HS-5 (cell line): ENCODE measurements at regions not wholly inside any gene's neighbourhood (a gene's known extent, or its start where the extent isn't known, plus 50 kb on each side); places are given as distances from the start of the nearest gene placed in this dataset.
"Not testable (repeated sequence)": the region's sequence is repeated elsewhere in the genome, so short reads cannot be mapped to it uniquely, and the experiment has no call there.

ENCODE experiments used
- DNase-seq: peaks from one replicate; pipeline ENCODE4 v3.0.0-alpha.2; 2012; ENCODE audit warnings: low read depth

GRCh38 chr9:89674667-89675057 lies 69.8 kb downstream of the GADD45G start:
- DNase-seq: no peak

GRCh38 chr9:89675058-89675742 lies 70.4 kb downstream of the GADD45G start:
- no peak for DNase-seq

DNA sequence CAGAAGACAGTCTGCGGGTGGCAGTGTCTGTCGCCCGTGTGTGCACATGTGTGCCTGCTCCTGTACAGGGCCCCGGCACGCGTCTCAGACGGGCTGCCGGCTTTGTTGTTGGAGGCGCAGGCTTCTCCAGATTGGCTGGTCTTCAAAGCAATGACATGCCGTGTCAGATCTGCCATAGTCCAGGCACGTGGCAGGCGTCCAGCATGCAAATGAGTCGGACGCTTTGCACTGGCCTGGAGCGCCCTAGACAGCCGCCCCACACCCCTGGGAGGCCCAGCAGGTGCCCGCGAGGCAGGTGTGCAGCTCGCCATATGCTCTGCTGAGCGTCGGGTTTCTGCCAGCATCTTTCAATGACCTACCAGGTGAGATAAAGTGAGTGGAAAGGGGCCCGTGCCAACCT lies 71.5 kb downstream of the GADD45G start:
- DNase-seq: no peak

GRCh38 chr9:89677702-89678395 lies 73.0 kb downstream of the GADD45G start:
- no peak for DNase-seq

- no peak for DNase-seq
Measured at GRCh38 chr9:89678396-89679015, 73.7 kb downstream of the GADD45G start.

DNA sequence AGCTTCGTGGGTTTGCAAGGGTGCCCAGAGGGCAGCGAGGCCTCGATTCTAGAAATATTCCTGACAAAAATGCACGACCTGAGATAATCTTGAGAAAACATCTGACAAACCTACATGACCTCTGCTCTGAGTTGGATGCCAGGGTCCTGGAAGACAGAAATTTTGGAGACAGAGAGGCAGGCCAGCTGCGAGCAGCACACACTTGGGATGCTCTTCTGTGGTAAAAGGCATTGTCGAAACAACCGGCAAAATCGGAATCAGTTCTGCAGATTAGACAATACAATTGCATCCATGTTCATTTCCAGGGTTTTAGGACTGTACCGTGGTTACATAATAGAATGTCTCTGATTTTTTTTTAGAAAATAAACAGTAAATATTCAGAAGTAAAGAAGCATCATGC lies 74.2 kb downstream of the GADD45G start:
- no peak for DNase-seq

- DNase-seq: no peak
Measured at GRCh38 chr9:89679581-89679980, 74.8 kb downstream of the GADD45G start.

- no peak for DNase-seq
Measured at GRCh38 chr9:89680547-89681467, 76.0 kb downstream of the GADD45G start.

- not testable (repeated sequence) for DNase-seq
Measured at GRCh38 chr9:89681468-89681859, 76.7 kb downstream of the GADD45G start.

GRCh38 chr9:89683626-89684025 lies 78.8 kb downstream of the GADD45G start:
- no peak for DNase-seq

DNA sequence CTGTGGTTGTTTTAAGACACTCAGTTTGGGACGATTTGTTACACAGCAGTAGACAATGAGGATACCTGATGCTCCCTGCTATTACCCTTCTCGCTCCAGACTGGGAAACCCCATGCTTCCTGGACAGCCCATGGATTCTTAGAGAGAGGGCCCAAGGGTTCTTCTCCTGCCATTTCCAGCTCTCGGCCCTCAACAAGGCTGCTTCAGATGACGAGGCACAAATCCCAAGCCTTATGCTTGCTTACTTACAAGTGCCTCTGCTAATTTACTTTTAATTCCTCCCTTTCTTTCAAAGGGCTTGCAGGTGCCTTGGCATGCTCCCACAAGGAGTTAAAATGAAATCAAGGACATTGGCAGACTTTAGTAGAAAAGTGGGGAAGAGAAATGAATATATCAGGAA lies 79.4 kb downstream of the GADD45G start:
- DNase-seq: no peak

- no peak for DNase-seq
Measured at GRCh38 chr9:89684912-89685636, 80.3 kb downstream of the GADD45G start.

DNA sequence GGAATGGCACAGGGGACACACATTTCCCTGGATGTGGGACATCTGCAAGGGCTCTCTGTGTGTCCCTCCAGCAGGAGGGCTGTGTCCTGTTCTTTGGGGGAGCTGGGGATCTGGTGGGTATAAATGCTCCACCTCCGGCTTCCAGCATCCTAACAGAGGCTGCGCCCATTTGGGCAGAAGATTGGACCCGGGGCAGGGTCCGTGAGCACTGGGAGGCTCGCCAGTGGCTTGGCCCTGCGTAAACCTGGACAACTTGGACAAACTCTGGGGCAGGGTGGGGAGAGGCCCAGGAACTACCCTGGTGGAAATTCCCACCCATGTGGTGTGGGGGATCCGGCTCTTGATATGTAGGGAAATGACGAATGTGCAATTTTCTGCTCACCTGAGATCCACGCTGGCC lies 80.9 kb downstream of the GADD45G start:
- DNase-seq: no peak

DNA sequence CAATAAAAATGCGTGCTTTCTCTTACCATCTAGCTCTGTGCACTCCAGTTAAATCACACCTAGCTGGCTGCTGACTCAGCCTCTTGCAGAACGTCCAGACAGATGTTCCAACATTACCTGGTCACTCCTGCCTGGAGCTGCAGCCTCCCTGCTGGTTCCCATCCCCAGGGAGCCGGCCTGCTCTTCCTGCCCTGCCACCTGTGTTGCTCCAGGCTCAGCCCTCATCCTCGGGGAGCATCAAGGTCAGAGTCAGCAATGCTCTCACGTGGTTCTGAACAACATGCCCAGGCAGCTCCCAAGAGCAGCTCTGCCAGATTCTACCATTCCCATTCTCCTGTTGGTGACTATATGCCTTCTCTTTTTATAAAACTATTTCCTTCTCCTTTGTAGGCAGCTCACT lies 81.3 kb downstream of the GADD45G start:
- DNase-seq: no peak

GRCh38 chr9:89686621-89687020 lies 81.8 kb downstream of the GADD45G start:
- DNase-seq: no peak

DNA sequence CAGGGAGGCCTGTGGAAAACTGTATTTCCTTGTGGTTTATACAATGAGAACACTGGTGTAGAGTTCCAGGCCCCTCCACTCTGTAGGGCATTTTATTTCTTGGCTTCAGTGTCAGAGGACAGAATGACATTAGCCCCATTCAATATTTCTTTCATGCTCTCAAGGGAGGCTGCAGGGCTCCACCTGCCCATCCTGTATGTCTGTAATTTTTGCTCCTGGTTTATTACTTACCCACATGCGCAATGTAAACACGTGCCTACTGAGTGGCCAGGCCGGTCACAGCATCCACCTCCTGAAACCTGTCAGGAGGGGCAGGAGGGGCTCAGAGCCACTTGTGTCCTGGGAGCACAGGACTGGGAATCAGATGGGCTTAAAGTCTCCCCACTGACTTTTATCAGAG lies 82.4 kb downstream of the GADD45G start:
- DNase-seq: no peak

DNA sequence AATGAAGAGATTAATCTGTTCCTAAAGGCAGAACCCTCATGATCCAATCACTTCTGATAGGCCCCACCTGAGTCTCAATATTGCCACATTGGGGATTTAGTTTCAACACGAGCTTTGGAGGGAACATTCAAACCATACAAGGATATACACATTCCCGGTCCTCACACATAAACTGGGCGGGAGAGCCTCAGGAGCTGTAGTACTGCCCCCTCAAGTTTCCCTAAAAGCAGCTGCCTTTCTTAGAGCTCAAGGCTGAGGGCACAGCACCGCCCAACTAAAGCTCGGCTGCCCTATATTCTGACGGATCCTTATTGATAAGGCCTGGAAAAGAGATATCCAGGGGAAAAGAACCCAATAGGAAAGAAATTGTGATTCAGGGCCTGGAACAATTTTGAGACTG lies 83.0 kb downstream of the GADD45G start:
- DNase-seq: no peak

DNA sequence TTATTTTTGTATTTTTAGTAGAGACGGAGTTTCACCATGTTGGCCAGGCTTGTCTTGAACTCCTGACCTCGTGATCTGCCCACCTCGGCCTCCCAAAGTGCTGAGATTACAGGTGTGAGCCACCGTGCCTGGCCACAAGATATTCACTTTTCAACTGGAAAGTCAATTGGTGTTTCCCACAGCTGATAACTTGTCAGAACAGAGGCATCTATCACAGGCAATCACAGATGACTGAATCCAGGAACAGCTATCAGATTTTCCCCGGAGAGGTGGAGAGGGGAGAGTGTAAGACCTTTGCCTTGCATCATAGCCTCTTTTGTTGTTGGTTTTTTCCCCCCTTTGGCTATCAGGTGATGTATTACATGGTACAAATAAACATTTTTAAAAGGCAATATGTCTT lies 84.5 kb downstream of the GADD45G start:
- DNase-seq: not testable (repeated sequence)

DNA sequence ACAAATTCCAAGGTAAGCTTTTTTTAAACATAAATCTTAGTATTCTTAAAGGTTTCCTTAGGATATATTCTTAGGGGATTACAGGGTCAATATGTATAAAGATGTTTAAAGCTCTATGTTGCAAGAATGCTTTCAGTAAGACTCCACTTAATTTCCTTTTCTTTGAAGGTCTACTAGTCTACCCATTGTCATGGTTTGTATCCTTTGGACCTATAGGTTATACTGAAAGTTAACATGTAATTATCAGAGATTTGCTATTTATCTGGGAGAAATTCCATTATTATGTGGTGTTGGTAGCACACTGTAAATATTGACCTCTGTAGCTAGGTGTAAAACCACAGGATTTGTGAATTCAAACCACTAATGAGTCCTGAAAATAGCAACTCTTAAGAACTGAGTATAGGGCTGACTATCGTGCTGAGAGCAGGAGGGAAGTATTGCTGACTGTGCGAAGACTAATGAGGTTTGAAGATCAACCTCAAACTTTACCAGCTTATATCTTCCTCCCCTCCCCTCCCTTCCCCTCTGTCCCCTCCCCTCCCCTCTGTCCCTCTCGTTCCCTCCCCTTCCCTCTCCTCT lies 85.6 kb downstream of the GADD45G start:
- no peak for DNase-seq

- no peak for DNase-seq
Measured at GRCh38 chr9:89695441-89695891, 90.7 kb downstream of the GADD45G start.

DNA sequence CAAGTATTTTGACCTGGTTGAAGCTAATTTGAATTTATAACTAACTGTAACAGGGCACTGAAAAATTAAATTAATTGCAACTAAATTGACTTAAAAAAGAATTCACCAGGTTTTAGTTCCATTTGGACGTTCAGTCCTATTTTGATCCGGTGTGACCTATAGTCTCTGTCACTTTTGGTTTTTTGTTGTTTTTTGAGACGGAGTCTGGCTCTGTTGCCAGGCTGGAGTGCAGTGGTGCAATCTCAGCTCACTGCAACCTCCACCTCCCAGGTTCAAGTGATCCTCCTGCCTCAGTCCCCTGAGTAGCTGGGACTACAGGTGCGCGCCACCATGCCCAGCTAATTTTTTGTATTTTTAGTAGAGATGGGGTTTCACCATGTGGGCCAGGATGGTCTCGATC lies 91.2 kb downstream of the GADD45G start:
- not testable (repeated sequence) for DNase-seq
